KOPT-K1 (cell line): ENCODE measurements at regions not wholly inside any gene's neighbourhood (a gene's known extent, or its start where the extent isn't known, plus 50 kb on each side); places are given as distances from the start of the nearest gene placed in this dataset.
"Not testable (repeated sequence)": the region's sequence is repeated elsewhere in the genome, so short reads cannot be mapped to it uniquely, and the experiment has no call there.

Experiments
- H3K27ac ChIP-seq: fragments of 200-600 bp; sonication (generic); 2 replicates; pipeline ENCODE4 v1.5.1; 2016; ENCODE audit warnings: antibody characterized with exemption, mild to moderate bottlenecking, low read depth, low read length; ENCODE audit not compliant: poor library complexity, severe bottlenecking
- H3K36me3 ChIP-seq: fragments of 200-600 bp; sonication (generic); 2 replicates; pipeline ENCODE4 v1.5.1; 2017; ENCODE audit warnings: antibody characterized with exemption, mild to moderate bottlenecking, low read length, moderate library complexity; ENCODE audit not compliant: insufficient read depth
- H3K9me3 ChIP-seq: fragments of 200-600 bp; sonication (generic); 2 replicates; pipeline ENCODE4 v1.5.1; 2017; ENCODE audit warnings: antibody characterized with exemption, low read length, mild to moderate bottlenecking; ENCODE audit not compliant: insufficient read depth, poor library complexity, severe bottlenecking

DNA sequence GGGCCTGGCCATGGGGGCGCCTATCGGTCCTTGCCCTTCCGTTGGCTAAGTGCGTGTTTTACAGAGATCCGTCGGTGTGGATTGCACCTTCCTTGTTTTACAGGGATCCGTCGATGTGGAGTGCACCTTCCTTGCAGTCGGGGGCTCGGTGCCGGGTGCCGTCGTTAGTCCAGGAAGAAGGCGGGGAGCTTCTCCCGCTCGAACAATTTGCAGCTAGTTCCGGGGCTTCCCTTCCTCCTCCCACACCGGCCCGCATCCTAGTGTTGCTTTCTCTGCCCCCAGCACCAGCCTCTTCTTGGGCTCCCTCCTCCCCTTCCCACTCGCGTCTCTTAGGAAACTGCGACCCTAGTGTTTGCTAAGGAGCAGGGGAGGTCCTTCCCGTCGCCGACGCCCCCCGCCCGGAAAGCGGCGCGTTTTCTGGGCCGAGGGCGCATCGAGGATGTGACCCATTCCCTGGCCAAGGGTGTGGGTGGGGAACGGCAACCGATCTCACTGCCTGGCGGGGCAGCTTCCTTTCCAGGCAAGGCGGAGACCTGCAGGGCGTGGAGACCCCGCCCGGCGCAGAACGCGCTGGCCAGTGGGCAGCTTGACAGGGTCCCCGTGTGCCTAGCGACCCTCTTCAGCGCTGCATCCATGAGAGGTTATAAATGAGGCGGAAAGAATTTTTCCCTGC lies 75.7 kb upstream of the ZNF91 start:
- Histone ChIP-seq H3K9me3 (peaks cover 22% of the 10 kb centered on the region), H3K36me3 (no peaks in the 10 kb centered on the region), H3K27ac (no peak overlapping the region)

DNA sequence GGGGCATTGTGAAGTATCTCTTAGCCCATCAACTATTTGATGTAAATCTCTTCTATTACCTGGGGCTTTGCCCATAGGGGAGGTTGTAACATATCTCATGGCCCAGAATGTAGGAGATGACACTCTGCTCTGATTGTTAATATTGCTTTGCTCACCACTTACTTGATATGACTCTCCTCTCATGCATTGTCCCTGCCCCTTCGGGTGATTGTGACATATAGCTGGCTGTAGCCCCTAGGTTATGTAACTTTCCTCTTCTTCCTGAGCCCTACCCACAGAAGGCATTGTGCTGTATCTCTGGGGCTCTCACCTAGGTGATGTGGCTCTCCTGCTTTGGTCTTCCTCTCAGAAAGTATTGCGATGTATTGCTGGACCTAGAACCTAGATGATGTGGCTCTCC lies 69.1 kb upstream of the ZNF91 start:
- H3K36me3 ChIP-seq, H3K27ac ChIP-seq, H3K9me3 ChIP-seq: not testable (repeated sequence)

DNA sequence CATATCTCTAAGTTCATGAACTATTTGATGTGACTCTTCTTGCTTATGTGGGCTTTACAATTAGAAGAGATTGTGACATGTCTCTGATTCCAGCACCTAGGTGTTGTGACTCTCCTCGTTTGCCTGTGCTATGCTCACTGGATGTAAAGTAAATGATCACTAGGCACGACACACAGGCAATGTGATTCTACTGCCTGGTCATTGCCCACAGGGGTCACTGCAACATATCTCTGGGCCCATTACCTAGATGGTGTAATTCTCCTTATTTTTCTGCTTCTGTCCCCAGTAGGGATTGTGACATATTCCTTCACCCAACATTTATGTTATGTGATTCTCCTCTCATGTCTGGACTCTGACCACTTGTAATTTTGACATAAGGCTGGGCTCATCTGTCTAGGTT lies 65.8 kb upstream of the ZNF91 start:
- H3K36me3 ChIP-seq: no peaks in the 10 kb centered on the region
- H3K9me3 ChIP-seq: peaks cover 17% of the 10 kb centered on the region
- no peak overlapping the region for H3K27ac ChIP-seq

DNA sequence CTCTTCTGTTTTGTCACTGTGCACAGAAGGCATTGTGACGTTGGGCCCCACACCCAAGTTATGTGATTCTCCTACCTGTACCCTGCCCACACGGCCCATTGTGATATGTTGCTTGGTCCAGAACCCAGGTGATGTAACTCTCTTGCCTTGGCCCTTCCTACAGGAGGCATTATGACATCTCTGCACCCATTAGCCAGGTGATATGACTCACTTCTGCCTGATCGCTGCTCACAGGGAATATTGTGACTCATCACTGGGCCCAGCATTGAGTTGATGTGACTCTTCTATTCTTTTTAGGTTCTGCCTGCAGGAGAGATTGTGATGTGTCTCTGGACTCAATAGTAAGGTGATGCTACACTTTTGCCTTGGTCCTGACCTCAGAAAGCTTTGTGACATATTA lies 65.4 kb upstream of the ZNF91 start:
- no peaks in the 10 kb centered on the region for H3K36me3 ChIP-seq
- H3K27ac ChIP-seq: no peak overlapping the region
- H3K9me3 ChIP-seq: peaks cover 17% of the 10 kb centered on the region
